NT2/D1 (cell line): ENCODE measurements at regions not wholly inside any gene's neighbourhood (a gene's known extent, or its start where the extent isn't known, plus 50 kb on each side); places are given as distances from the start of the nearest gene placed in this dataset.

Experiments used
- SUZ12 ChIP-seq: IDR thresholded peaks from 2 replicates; pipeline ENCODE4 v1.6.1; 2011; ENCODE audit not compliant: insufficient read length, insufficient read depth; ENCODE audit errors: extremely low read depth
- YY1 ChIP-seq: IDR thresholded peaks from 2 replicates; pipeline ENCODE4 v1.6.1; 2011; ENCODE audit not compliant: insufficient read length, insufficient read depth
- ZNF274 ChIP-seq: IDR thresholded peaks from 2 replicates; pipeline ENCODE4 v1.6.1; 2011; ENCODE audit warnings: mild to moderate bottlenecking, low read depth, low read length

DNA sequence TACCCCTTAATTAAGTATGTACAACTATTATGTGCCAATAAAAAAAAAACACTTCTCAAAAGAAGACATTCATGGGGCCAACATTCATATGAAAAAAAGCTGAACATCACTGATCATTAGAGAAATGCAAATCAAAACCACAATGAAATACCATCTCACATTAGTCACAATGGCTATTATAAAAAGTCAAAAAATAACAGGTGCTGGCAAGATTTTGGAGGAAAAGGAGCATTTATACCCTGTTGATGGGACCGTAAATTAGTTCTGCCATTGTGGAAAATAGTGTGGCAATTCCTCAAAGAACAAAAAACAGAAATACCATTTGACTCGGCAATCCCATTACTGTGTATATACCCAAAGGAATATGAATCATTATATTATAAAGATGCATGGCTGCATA lies 229.9 kb downstream of the PAPSS1 start:
- TF ChIP-seq YY1 (no peak), ZNF274 (no peak), SUZ12 (no peak)
